HG02840 (cell line): ENCODE measurements at regions not wholly inside any gene's neighbourhood (a gene's known extent, or its start where the extent isn't known, plus 50 kb on each side); places are given as distances from the start of the nearest gene placed in this dataset.
A peak's percentile ranks its signal among the peaks of the same experiment; 100 is the strongest.
"Not testable (repeated sequence)": the region's sequence is repeated elsewhere in the genome, so short reads cannot be mapped to it uniquely, and the experiment has no call there.

ENCODE experiments used
- ATAC-seq: cut with Tn5 transposase; IDR thresholded peaks from one replicate; pipeline ENCODE4 v1.9.1; 2021; ENCODE audit warnings: mild to moderate bottlenecking, moderate library complexity, moderate number of reproducible peaks; ENCODE audit not compliant: unreplicated experiment, low FRiP score

DNA sequence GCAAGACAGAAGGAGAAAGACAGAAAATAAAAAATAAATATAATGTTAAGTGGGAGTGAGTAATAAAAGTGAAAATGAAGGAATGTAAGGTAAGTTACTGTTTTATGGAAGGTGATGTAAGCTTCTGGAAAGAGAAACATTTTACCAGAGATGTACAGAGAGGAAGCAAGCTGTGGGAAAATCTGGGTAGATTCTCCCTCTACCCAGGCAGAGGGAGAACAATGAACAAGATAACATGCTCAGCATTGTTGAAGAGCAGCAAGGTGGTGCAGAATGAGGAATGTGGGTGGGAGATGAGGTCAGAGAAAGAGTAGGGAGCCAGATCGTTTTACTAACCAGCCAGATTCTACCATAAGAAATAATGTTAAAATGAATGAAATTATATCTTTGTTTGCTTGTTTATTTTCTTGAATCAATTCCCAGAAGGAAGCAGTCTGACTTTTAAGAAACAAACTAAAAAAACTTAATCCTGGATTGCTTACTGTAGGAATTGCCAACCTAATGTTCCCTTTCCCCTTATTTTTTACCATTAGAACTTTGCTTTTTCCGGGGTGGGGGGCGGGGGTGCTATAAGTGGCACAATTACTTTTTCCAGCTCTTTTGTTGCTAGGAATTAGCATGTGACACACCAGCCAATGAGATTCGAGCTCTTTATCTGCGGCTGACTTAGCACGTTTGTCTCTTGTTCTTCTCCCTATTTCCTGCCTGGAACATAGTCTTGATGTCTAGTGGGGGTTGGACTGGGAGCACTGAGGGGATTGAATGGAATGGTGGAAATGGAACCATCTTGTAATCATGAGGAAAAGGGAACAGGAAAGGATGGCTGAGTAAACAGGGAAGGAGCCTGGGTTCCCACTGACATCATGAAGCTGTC, 356.7 kb downstream of the TMEM167A start:
- no peak for ATAC-seq

- peak; percentile 71 for ATAC-seq
Measured at GRCh38 chr5:82719368-82719767, 357.8 kb downstream of the TMEM167A start.

DNA sequence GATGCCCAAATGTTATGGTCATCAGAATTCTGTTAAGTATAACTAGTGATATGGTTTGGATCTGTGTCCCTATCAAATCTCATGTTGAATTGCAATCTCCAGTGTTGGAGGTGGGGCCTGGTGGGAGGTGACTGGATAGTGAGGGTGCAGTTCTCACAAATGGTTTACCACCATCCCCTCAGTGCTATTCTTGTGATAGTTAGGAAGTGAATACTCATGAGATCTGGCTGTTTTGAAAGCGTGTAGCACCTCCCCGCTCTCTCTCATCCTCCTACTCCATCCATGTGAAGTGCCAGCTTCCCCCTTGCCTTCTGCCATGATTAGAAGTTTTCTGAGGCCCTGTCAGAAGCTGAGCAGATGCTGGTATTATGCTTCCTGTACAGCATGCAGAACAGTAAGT, 359.5 kb downstream of the TMEM167A start:
- ATAC-seq, result no peak

GRCh38 chr5:82714732-82715131, 362.5 kb downstream of the TMEM167A start:
- ATAC-seq, result not testable (repeated sequence)

DNA sequence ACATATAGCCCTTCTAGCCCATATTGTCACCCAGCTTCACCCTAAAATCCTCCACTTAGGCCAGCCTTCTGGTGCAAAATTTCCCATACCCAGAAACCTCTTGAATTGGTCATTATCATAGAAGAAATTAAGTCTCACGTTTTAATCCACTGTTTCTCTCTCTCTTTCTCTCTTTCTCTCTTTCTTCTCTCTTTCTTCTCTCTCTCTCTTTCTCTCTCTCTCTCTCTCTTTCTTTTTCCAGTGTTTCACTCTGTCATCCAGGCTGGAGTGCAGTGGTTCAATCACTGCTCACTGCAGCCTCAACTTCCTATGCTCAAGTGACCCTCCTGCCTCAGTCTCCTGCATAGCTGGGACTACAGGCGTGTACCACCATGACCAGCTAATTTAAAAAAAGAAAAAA, 363.4 kb downstream of the TMEM167A start:
- no peak for ATAC-seq

DNA sequence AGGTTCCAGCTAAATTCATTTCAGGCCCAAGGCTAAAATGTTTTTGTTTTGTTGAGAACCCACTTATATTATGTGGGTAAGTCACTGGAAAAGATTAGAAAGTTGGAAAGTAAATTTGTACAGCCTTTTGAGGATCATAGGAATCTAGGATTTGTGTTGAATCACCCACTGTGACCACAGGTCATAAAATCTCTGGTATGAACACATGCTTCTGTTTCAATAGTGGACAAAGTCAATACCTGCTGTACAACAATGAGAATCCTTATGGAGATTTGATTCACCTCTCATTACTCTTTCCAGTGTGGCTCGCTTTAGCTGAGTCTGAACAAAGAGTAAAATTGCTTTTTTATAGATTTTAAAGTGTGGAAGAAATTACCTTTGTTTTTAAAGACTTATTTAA, 369.5 kb downstream of the TMEM167A start:
- ATAC-seq, result no peak

GRCh38 chr5:82704381-82704780, 372.8 kb downstream of the TMEM167A start:
- ATAC-seq, result no peak

- ATAC-seq, result no peak
Measured at GRCh38 chr5:82702046-82702445, 375.1 kb downstream of the TMEM167A start.

- no peak for ATAC-seq
Measured at GRCh38 chr5:82699737-82700136, 377.5 kb downstream of the TMEM167A start.

- ATAC-seq, result no peak
Measured at GRCh38 chr5:82698026-82698425, 379.2 kb downstream of the TMEM167A start.

GRCh38 chr5:82694711-82695285, 382.4 kb downstream of the TMEM167A start:
- no peak for ATAC-seq

DNA sequence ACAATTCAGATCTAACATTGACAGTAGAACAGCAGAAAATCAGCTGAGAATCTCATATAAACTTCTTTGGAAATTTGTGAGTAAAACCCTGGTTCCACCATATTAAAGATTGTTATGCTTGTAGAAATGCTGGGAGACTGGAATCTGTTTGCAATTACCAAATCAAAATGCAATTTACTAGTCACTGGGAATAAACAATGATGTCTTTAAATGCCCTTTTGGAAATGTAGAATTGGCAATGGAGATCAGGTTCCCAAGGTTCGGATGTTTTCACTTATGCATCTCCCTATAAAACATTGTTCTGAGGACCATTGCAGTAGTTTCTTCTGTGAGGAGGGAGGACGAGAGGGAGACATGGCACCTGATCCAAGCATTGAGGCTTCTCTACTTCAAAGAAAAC, 384.4 kb downstream of the TMEM167A start:
- ATAC-seq, result no peak

DNA sequence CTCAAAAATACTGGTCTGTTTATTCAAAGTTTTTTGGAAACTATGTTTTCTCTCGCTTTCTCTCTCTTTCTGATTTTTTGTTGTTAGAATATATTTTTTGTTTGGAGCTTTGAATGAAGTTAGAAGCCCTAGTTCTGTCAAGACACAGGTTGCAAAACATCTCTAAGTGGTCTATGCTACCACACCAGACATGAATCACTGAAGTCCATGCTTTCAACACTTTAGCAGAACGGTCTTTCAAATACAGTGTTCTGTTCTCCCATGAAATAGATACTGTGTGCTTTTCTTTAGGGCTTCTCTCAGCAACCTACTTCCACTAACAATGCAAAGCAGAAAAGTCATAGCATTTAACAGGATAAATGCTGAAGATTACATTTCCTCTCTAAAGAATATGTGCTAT, 392.5 kb downstream of the TMEM167A start:
- no peak for ATAC-seq

- ATAC-seq, result no peak
Measured at GRCh38 chr5:82684165-82684564, 393.0 kb downstream of the TMEM167A start.

DNA sequence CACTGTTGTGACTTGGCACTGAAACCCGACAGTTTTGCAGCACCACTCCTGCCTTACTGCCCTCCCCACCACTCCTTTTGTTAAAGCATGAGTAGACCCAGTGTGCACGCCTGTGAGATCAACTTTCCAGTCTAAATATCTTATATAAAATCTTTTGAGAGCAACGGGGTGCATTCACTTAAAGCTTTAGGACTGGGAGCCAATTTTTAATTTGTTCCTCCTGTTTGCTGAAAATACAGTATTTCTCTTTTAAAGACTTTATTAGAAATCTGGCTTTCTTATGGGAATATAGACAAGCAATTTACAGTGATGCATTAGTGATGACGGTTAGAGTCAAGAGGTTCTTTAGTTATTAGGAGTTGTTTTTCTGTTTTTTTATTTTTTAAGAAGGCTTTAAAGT, 397.5 kb downstream of the TMEM167A start:
- ATAC-seq, result no peak

GRCh38 chr5:82676661-82677060, 398.5 kb upstream of the RPS23 start:
- peak; percentile 79 for ATAC-seq

- ATAC-seq, result no peak
Measured at GRCh38 chr5:82674671-82675070, 396.5 kb upstream of the RPS23 start.

DNA sequence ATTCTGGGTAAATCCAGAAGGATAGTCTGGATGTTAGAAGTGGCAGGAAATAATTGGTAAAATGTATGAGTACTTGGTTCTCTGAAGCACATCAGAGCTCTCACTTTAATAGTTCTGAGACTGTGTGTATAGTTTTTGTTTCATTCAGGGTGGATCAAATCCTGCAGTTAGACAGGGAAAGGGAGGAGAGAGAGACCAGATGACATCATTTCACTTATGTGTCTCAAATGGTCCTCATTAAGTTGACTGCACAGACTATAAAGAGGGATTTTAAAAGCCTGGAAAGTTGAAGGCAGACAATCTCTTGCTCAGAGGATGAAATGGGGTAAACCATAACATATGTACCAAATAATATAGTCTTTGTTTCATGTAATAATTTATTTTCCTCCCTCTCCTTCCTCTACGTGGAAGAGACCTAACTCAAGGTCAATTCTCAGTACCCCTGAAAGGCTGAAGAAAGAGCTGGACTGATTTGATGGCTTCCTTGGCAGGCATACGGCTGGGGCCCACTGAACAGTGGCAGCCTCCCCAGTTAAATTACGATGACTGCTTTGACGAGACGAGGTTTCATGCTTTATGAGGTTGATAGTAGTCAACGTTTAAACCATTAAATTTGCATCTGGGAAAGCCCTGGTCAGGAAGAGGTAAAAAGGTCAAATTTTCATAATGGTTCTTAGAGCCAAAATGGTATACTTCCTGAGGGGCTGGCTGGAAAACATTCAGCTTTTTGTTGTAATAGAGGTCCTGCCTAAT, 395.1 kb upstream of the RPS23 start:
- ATAC-seq, result no peak

- ATAC-seq, result no peak
Measured at GRCh38 chr5:82670692-82671091, 392.5 kb upstream of the RPS23 start.

GRCh38 chr5:82669720-82670119, 391.6 kb upstream of the RPS23 start:
- no peak for ATAC-seq

- ATAC-seq, result no peak
Measured at GRCh38 chr5:82666312-82666711, 388.2 kb upstream of the RPS23 start.
